PC-9 (cell line): ENCODE measurements at regions not wholly inside any gene's neighbourhood (a gene's known extent, or its start where the extent isn't known, plus 50 kb on each side); places are given as distances from the start of the nearest gene placed in this dataset.
"Not testable (repeated sequence)": the region's sequence is repeated elsewhere in the genome, so short reads cannot be mapped to it uniquely, and the experiment has no call there.

Source experiments
- BruUV-seq: library from RNA; stranded (reverse); fragments of 400-500 nt; replicated peaks from 2 replicates; lab custom pipeline; 2021; lab: Mats Ljungman, UMichigan
- CTCF ChIA-PET: fragments of 300-600 bp; sonication (Branson Sonifier 250); formaldehyde crosslinking; loops from one replicate; lab custom pipeline; 2022; ENCODE audit warnings: antibody characterized with exemption; lab: Charles Lee
- POLR2A ChIA-PET: fragments of 300-600 bp; sonication (Branson Sonifier 250); formaldehyde crosslinking; loops from one replicate; lab custom pipeline; 2022; ENCODE audit warnings: antibody characterized with exemption; ENCODE audit not compliant: unreplicated experiment; lab: Charles Lee
- DNase-seq, 2 experiments: peaks; one replicate each; pipeline versions ENCODE4 v3.0.0 to v3.0.0-alpha.2; 2015 to 2022; ENCODE audit warnings: mixed read lengths in 1 of 2
- H2AFZ ChIP-seq: fragments of 200-600 bp; sonication (generic); 2 replicates; pipeline ENCODE4 v1.8.1; 2017; ENCODE audit warnings: antibody characterized with exemption
- H3F3A ChIP-seq: fragments of 200-600 bp; sonication (generic); 2 replicates; pipeline ENCODE4 v1.8.1; 2017; ENCODE audit warnings: antibody characterized with exemption, mild to moderate bottlenecking, low read depth; ENCODE audit not compliant: insufficient read depth
- H3K27ac ChIP-seq: fragments of 200-600 bp; sonication (generic); 2 replicates; pipeline ENCODE4 v1.6.1; 2016; ENCODE audit warnings: mixed run types
- H3K27me3 ChIP-seq: fragments of 200-600 bp; sonication (generic); 2 replicates; pipeline ENCODE4 v1.6.1; 2016; ENCODE audit warnings: low read depth, mixed run types; ENCODE audit not compliant: insufficient read depth
- H3K36me3 ChIP-seq: fragments of 200-600 bp; sonication (generic); 2 replicates; pipeline ENCODE4 v1.6.1; 2016; ENCODE audit warnings: low read depth, mixed run types
- H3K4me1 ChIP-seq: fragments of 200-600 bp; sonication (generic); replicated peaks from 2 replicates; pipeline ENCODE4 v1.6.1; 2016; ENCODE audit warnings: mixed run types; ENCODE audit not compliant: insufficient read depth
- H3K4me2 ChIP-seq: fragments of 200-600 bp; sonication (generic); 2 replicates; pipeline ENCODE4 v1.6.1; 2017; ENCODE audit warnings: mixed run types
- H3K4me3 ChIP-seq: fragments of 200-600 bp; sonication (generic); 2 replicates; pipeline ENCODE4 v1.6.1; 2016; ENCODE audit warnings: mixed run types
- H3K79me2 ChIP-seq: fragments of 200-600 bp; sonication (generic); 2 replicates; pipeline ENCODE4 v1.6.1; 2017; ENCODE audit warnings: low read depth, mixed run types
- H3K9me2 ChIP-seq: fragments of 200-600 bp; sonication (generic); 2 replicates; pipeline ENCODE4 v1.8.1; 2017; ENCODE audit warnings: mild to moderate bottlenecking; ENCODE audit not compliant: insufficient read depth
- H3K9me3 ChIP-seq: fragments of 200-600 bp; sonication (generic); 2 replicates; pipeline ENCODE4 v1.8.1; 2016; ENCODE audit warnings: low read depth; ENCODE audit not compliant: insufficient read depth
- H4K20me1 ChIP-seq: fragments of 200-600 bp; sonication (generic); 2 replicates; pipeline ENCODE4 v1.8.1; 2017; ENCODE audit not compliant: insufficient read depth
- CTCF ChIP-seq: fragments of 200-600 bp; sonication (generic); conservative IDR thresholded peaks from 2 replicates; pipeline ENCODE4 v1.6.1; 2017; ENCODE audit warnings: mixed run types, antibody characterized with exemption, mild to moderate bottlenecking, moderate library complexity
- EZH2 ChIP-seq: fragments of 200-600 bp; sonication (generic); IDR thresholded peaks from 2 replicates; pipeline ENCODE4 v1.8.0; 2017; ENCODE audit warnings: antibody characterized with exemption, low read depth
- intact Hi-C: fragments of 100-400 bp; cut with micrococcal nuclease; formaldehyde crosslinking; loops from one replicate; pipeline ENCODE4 v1.10.0; 2022; ENCODE audit not compliant: unreplicated experiment

- H3F3A ChIP-seq: no peaks in the 10 kb centered on the region
- H3K36me3 ChIP-seq: no peaks in the 10 kb centered on the region
- no peak overlapping the region for H3K4me2 ChIP-seq
- no peaks in the 10 kb centered on the region for H3K9me3 ChIP-seq
- no peaks in the 10 kb centered on the region for H3K79me2 ChIP-seq
- H4K20me1 ChIP-seq: no peaks in the 10 kb centered on the region
- no peaks in the 10 kb centered on the region for H3K4me1 ChIP-seq
- no peaks in the 10 kb centered on the region for H3K9me2 ChIP-seq
- no peak overlapping the region for H3K27ac ChIP-seq
- ChIA-PET CTCF (no interaction called here), POLR2A (no interaction called here)
- H3K27me3 ChIP-seq: no peaks in the 10 kb centered on the region
- BruUV-seq: no TSS peak
- no peak overlapping the region for H3K4me3 ChIP-seq
- intact Hi-C loops: no loop called here
- no peak overlapping the region for H2AFZ ChIP-seq
- TF ChIP-seq CTCF (no peak), EZH2 (no peak)
- no peak for DNase-seq
Observed at GRCh38 chr16:88128556-88128955, 177.3 kb downstream of the BANP start.

- H3K4me2 ChIP-seq, POLR2A ChIA-PET, H3K36me3 ChIP-seq, H3K27ac ChIP-seq, BruUV-seq, H3K9me3 ChIP-seq, H3K79me2 ChIP-seq, H2AFZ ChIP-seq, H4K20me1 ChIP-seq, H3K9me2 ChIP-seq, CTCF ChIA-PET, H3K4me1 ChIP-seq, intact Hi-C loops, DNase-seq, H3K27me3 ChIP-seq, H3F3A ChIP-seq, H3K4me3 ChIP-seq: not testable (repeated sequence)
Observed at GRCh38 chr16:88129133-88129532, 177.9 kb downstream of the BANP start.

- H2AFZ ChIP-seq: no peak overlapping the region
- no peaks in the 10 kb centered on the region for H3K27me3 ChIP-seq
- TF ChIP-seq CTCF (no peak), EZH2 (no peak)
- no peak overlapping the region for H3K27ac ChIP-seq
- no peaks in the 10 kb centered on the region for H4K20me1 ChIP-seq
- DNase-seq: no peak
- no peaks in the 10 kb centered on the region for H3K36me3 ChIP-seq
- POLR2A ChIA-PET: no interaction called here
- H3K79me2 ChIP-seq: no peaks in the 10 kb centered on the region
- intact Hi-C loops: no loop called here
- H3F3A ChIP-seq: no peaks in the 10 kb centered on the region
- no TSS peak for BruUV-seq
- H3K9me2 ChIP-seq: no peaks in the 10 kb centered on the region
- H3K4me1 ChIP-seq: no peaks in the 10 kb centered on the region
- CTCF ChIA-PET: no interaction called here
- H3K4me2 ChIP-seq: no peak overlapping the region
- no peak overlapping the region for H3K4me3 ChIP-seq
- H3K9me3 ChIP-seq: no peaks in the 10 kb centered on the region
Observed at GRCh38 chr16:88130016-88130415, 178.8 kb downstream of the BANP start.

- Histone ChIP-seq H3K4me3 (no peak overlapping the region), H3K27ac (no peak overlapping the region), H3K4me2 (no peak overlapping the region), H3K27me3 (no peaks in the 10 kb centered on the region), H3K9me3 (no peaks in the 10 kb centered on the region), H2AFZ (no peak overlapping the region), H3K36me3 (no peaks in the 10 kb centered on the region), H3K9me2 (no peaks in the 10 kb centered on the region), H3K4me1 (no peaks in the 10 kb centered on the region), H4K20me1 (no peaks in the 10 kb centered on the region), H3K79me2 (no peaks in the 10 kb centered on the region), H3F3A (no peaks in the 10 kb centered on the region)
- TF ChIP-seq CTCF (no peak), EZH2 (no peak)
- intact Hi-C loops: no loop called here
- POLR2A ChIA-PET: no interaction called here
- no TSS peak for BruUV-seq
- no peak for DNase-seq
- CTCF ChIA-PET: no interaction called here
Observed at GRCh38 chr16:88130681-88131080, 179.4 kb downstream of the BANP start.
